ENCODE measurements at regions not wholly inside any gene's neighbourhood (a gene's known extent, or its start where the extent isn't known, plus 50 kb on each side); places are given as distances from the start of the nearest gene placed in this dataset.

DNA sequence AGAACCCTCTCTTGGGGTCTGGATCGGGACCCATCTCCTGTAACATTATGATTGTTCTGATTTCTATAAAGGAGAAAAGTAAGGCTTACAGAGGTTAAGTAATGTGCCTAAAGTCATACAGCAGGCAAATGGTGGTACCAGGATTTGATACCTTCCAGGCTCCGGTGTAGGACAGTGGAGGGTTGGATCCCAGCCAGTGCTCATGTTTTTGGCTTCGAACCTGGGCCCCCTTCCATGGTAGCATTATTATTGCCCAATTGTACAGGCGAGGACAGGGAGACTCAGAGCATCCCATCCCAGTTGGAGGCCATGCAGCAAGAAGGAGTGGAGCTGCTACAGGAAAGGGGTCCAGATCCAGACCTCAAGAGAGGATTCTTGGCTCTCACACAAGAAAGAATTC is 202.7 kb downstream of the TFAP2C start:
- no peak for TF ChIP-seq POLR2A (IDR thresholded peaks at IDR 0.05; ENCODE audit: low read depth)
- TF ChIP-seq, protein P1, sequence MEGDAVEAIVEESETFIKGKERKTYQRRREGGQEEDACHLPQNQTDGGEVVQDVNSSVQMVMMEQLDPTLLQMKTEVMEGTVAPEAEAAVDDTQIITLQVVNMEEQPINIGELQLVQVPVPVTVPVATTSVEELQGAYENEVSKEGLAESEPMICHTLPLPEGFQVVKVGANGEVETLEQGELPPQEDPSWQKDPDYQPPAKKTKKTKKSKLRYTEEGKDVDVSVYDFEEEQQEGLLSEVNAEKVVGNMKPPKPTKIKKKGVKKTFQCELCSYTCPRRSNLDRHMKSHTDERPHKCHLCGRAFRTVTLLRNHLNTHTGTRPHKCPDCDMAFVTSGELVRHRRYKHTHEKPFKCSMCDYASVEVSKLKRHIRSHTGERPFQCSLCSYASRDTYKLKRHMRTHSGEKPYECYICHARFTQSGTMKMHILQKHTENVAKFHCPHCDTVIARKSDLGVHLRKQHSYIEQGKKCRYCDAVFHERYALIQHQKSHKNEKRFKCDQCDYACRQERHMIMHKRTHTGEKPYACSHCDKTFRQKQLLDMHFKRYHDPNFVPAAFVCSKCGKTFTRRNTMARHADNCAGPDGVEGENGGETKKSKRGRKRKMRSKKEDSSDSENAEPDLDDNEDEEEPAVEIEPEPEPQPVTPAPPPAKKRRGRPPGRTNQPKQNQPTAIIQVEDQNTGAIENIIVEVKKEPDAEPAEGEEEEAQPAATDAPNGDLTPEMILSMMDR (IDR thresholded peaks at IDR 0.05): no peak

Data from esophagus muscularis mucosa (tissue), 3 donors.